Endothelial cell of umbilical vein (primary cell): ENCODE measurements at regions not wholly inside any gene's neighbourhood (a gene's known extent, or its start where the extent isn't known, plus 50 kb on each side); places are given as distances from the start of the nearest gene placed in this dataset.

Experiments
- BruUV-seq: library from RNA; stranded (reverse); fragments of 400-500 nt; replicated peaks from 2 replicates; lab custom pipeline; 2021; lab: Mats Ljungman, UMichigan
- CTCF ChIA-PET: fragments of 300-600, 350-600 bp; sonication (Branson Sonifier 250); formaldehyde crosslinking; loops from one replicate; lab custom pipeline; 2021; ENCODE audit warnings: antibody characterized with exemption, inconsistent platforms; lab: Charles Lee
- POLR2A ChIA-PET: fragments of 300-600, 350-600 bp; sonication (Branson Sonifier 250); formaldehyde crosslinking; loops from one replicate; lab custom pipeline; 2021; ENCODE audit warnings: antibody characterized with exemption, inconsistent platforms; lab: Charles Lee
- DNase-seq: peaks from one replicate; pipeline ENCODE4 v3.0.0-alpha.2; 2011; ENCODE audit warnings: low read depth, low spot score
- FAIRE-seq: peaks from 2 replicates; lab custom pipeline; 2011; peaks lifted over from hg19 to GRCh38; lab: Jason Lieb, UNC
- H2AFZ ChIP-seq: 2 replicates; pipeline ENCODE4 v1.6.0; 2012; ENCODE audit warnings: low read depth, low read length, control low read depth, inconsistent platforms
- H3K27ac ChIP-seq: 2 replicates; pipeline ENCODE4 v1.5.1; 2011; ENCODE audit warnings: low read depth, mild to moderate bottlenecking, control low read depth, low read length, moderate library complexity; ENCODE audit not compliant: insufficient read depth
- H3K27me3 ChIP-seq, 2 experiments: 2 replicates each; pipeline versions ENCODE4 v1.6.0 to v1.6.1; 2011; ENCODE audit warnings: low read length in 2 of 2, mixed read lengths in 1 of 2; ENCODE audit not compliant: control insufficient read depth in 2 of 2, insufficient read depth in 2 of 2
- H3K36me3 ChIP-seq, 2 experiments: 2 replicates in 1 of 2; 3 replicates in 1 of 2; pipeline ENCODE4 v1.5.1; 2011; ENCODE audit warnings: low read length in 2 of 2, mild to moderate bottlenecking in 1 of 2, moderate library complexity in 1 of 2; ENCODE audit not compliant: control insufficient read depth in 2 of 2, insufficient read depth in 2 of 2; ENCODE audit errors: extremely low read depth in 1 of 2
- H3K4me1 ChIP-seq: 3 replicates; pipeline ENCODE4 v1.5.1; 2011; ENCODE audit warnings: mild to moderate bottlenecking, low read length; ENCODE audit not compliant: control insufficient read depth, insufficient read depth; ENCODE audit errors: extremely low read depth
- H3K4me2 ChIP-seq: 2 replicates; pipeline ENCODE4 v1.6.1; 2011; ENCODE audit warnings: low read length, control low read depth, mixed read lengths; ENCODE audit not compliant: insufficient read depth
- H3K4me3 ChIP-seq, 3 experiments: fragments of 200-600 bp in 1 of 3; sonication (generic), shearing (Covaris generic) in 1 of 3; replicated peaks in 1 of 3; 2 replicates each; pipeline ENCODE4 v1.5.1; 2011 to 2016; ENCODE audit warnings: control low read depth in 3 of 3, low read length in 3 of 3, mild to moderate bottlenecking in 2 of 3, inconsistent platforms in 1 of 3, low read depth in 1 of 3, moderate library complexity in 1 of 3; ENCODE audit not compliant: insufficient read depth in 1 of 3
- H3K79me2 ChIP-seq: 2 replicates; pipeline ENCODE4 v1.6.0; 2012; ENCODE audit warnings: low read length, inconsistent platforms; ENCODE audit not compliant: control insufficient read depth, insufficient read depth
- H3K9ac ChIP-seq: replicated peaks from 2 replicates; pipeline ENCODE3; 2011; ENCODE audit warnings: low read length, control low read depth; ENCODE audit not compliant: insufficient read depth; ENCODE audit errors: extremely low read depth
- H3K9me1 ChIP-seq: replicated peaks from 3 replicates; pipeline ENCODE4 v1.6.0; 2011; ENCODE audit warnings: mild to moderate bottlenecking, low read length; ENCODE audit not compliant: control insufficient read depth, insufficient read depth; ENCODE audit errors: extremely low read depth
- H3K9me3 ChIP-seq: replicated peaks from 2 replicates; pipeline ENCODE4 v1.5.1; 2012; ENCODE audit warnings: low read length, inconsistent platforms; ENCODE audit not compliant: control insufficient read depth, insufficient read depth
- H4K20me1 ChIP-seq: replicated peaks from 2 replicates; pipeline ENCODE3; 2011; ENCODE audit warnings: mild to moderate bottlenecking, low read length; ENCODE audit not compliant: control insufficient read depth, insufficient read depth; ENCODE audit errors: extremely low read depth
- EZH2 ChIP-seq: IDR thresholded peaks from 2 replicates; pipeline ENCODE4 v1.6.1; 2012; ENCODE audit warnings: borderline replicate concordance, low read depth, mild to moderate bottlenecking, moderate library complexity, low read length, inconsistent platforms; ENCODE audit not compliant: severe bottlenecking
- FOS ChIP-seq: IDR thresholded peaks from 2 replicates; pipeline ENCODE4 v1.6.1; 2011; ENCODE audit warnings: mild to moderate bottlenecking, low read length, moderate library complexity, borderline replicate concordance; ENCODE audit not compliant: insufficient read depth
- GATA2 ChIP-seq: IDR thresholded peaks from 2 replicates; pipeline ENCODE4 v1.7.0; 2011; ENCODE audit warnings: low read depth, mild to moderate bottlenecking, moderate library complexity, mixed read lengths, low read length; ENCODE audit not compliant: insufficient read length, insufficient read depth
- JUN ChIP-seq: IDR thresholded peaks from 2 replicates; pipeline ENCODE4 v1.6.1; 2011; ENCODE audit warnings: borderline replicate concordance, low read depth; ENCODE audit not compliant: insufficient read length, insufficient read depth
- MYC ChIP-seq: IDR thresholded peaks from one replicate; pipeline ENCODE4 v1.6.1; 2011; ENCODE audit warnings: mild to moderate bottlenecking, low read depth, low read length
- POLR2A ChIP-seq: IDR thresholded peaks from 2 replicates; pipeline ENCODE4 v1.6.1; 2012; ENCODE audit warnings: low read depth, mild to moderate bottlenecking, control low read depth, low read length
- POLR2AphosphoS5 ChIP-seq: IDR thresholded peaks from 2 replicates; pipeline ENCODE4 v1.6.1; 2012; ENCODE audit warnings: low read depth, mild to moderate bottlenecking, control low read depth, low read length, moderate library complexity; ENCODE audit not compliant: insufficient read depth
- dilution Hi-C: fragments of 300-500 bp; cut with MboI; formaldehyde crosslinking; loops from one replicate; pipeline ENCODE4 v1.15.0; 2019; ENCODE audit warnings: low sequenced_read_pairs; ENCODE audit not compliant: extremely low pct_ligation_motif_present
- intact Hi-C: fragments of 100-400 bp; cut with micrococcal nuclease; formaldehyde crosslinking; loops from one replicate; pipeline ENCODE4 v1.10.0; 2022
- TF ChIP-seq, protein P1 (sequence below), 2 donors: IDR thresholded peaks; 1 replicate in 1 of 2; 2 replicates in 1 of 2; pipeline ENCODE4 v1.5.1; 2011; ENCODE audit warnings: low read length in 2 of 2, mild to moderate bottlenecking in 2 of 2, moderate library complexity in 2 of 2, control low read depth in 1 of 2, inconsistent platforms in 1 of 2, low read depth in 1 of 2; ENCODE audit not compliant: insufficient read depth in 1 of 2; ENCODE audit errors: extremely low read depth in 1 of 2
- TF ChIP-seq, protein P2 (sequence below): IDR thresholded peaks from 2 replicates; pipeline ENCODE4 v1.6.1; 2011; ENCODE audit not compliant: insufficient read depth, insufficient read length

GRCh38 chr15:95558131-95558530 lies 772.4 kb upstream of the NR2F2 start:
- no peak overlapping the region for H2AFZ ChIP-seq
- H3K9ac ChIP-seq: peak overlapping the region; percentile 87
- DNase-seq (peak; percentile 70), FAIRE-seq (no peak)
- dilution Hi-C loops: no loop called here
- no TSS peak for BruUV-seq
- no peaks in the 10 kb centered on the region for H3K79me2 ChIP-seq
- CTCF ChIA-PET: interaction anchor here (1.4 to 1.5 kb wide), 2 partner anchors 254 to 298 kb away, joined by 3 to 5 read pairs; no protein-coding TSS in a partner anchor
- H3K27me3 ChIP-seq: no peaks in the 10 kb centered on the region
- intact Hi-C loops: loop anchor here (2.0 to 5.0 kb wide), 6 partner anchors 45 to 976 kb away; no protein-coding TSS in a partner anchor
- no peak overlapping the region for H3K4me3 ChIP-seq
- no peaks in the 10 kb centered on the region for H3K9me3 ChIP-seq
- peak overlapping the region; percentile 63 for H3K4me2 ChIP-seq
- POLR2A ChIA-PET: interaction anchor here (1.0 kb wide), 1 partner anchor 715 kb away, joined by 3 read pairs; no protein-coding TSS in a partner anchor
- TF ChIP-seq POLR2AphosphoS5: no peak
- TF ChIP-seq JUN: no peak
- no peak for TF ChIP-seq FOS
- no peak for TF ChIP-seq MYC
- no peak for TF ChIP-seq EZH2
- TF ChIP-seq, protein P1, sequence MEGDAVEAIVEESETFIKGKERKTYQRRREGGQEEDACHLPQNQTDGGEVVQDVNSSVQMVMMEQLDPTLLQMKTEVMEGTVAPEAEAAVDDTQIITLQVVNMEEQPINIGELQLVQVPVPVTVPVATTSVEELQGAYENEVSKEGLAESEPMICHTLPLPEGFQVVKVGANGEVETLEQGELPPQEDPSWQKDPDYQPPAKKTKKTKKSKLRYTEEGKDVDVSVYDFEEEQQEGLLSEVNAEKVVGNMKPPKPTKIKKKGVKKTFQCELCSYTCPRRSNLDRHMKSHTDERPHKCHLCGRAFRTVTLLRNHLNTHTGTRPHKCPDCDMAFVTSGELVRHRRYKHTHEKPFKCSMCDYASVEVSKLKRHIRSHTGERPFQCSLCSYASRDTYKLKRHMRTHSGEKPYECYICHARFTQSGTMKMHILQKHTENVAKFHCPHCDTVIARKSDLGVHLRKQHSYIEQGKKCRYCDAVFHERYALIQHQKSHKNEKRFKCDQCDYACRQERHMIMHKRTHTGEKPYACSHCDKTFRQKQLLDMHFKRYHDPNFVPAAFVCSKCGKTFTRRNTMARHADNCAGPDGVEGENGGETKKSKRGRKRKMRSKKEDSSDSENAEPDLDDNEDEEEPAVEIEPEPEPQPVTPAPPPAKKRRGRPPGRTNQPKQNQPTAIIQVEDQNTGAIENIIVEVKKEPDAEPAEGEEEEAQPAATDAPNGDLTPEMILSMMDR (IDR thresholded peaks at IDR 0.05; ENCODE audit: extremely low read depth in 1 of 2, insufficient read depth in 1 of 2, low read depth in 1 of 2, low read length in 2 of 2): no peak
- TF ChIP-seq, protein P2, sequence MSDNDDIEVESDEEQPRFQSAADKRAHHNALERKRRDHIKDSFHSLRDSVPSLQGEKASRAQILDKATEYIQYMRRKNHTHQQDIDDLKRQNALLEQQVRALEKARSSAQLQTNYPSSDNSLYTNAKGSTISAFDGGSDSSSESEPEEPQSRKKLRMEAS: no peak
- TF ChIP-seq POLR2A: no peak
- TF ChIP-seq GATA2: no peak
- no peaks in the 10 kb centered on the region for H3K36me3 ChIP-seq
- H3K27ac ChIP-seq: peak overlapping the region; percentile 100
- H3K4me1 ChIP-seq: peaks cover 39% of the 10 kb centered on the region
- no peaks in the 10 kb centered on the region for H4K20me1 ChIP-seq
- H3K9me1 ChIP-seq: no peaks in the 10 kb centered on the region
